Muscle of leg (tissue), 3 donors: ENCODE measurements at regions not wholly inside any gene's neighbourhood (a gene's known extent, or its start where the extent isn't known, plus 50 kb on each side); places are given as distances from the start of the nearest gene placed in this dataset.

Experiments
- DNase-seq: peaks from one replicate; pipeline ENCODE4 v3.0.0; 2013
- H3K27ac ChIP-seq: one replicate; pipeline ENCODE4 v1.5.1; 2013; ENCODE audit warnings: mild to moderate bottlenecking, low read length, control low read depth
- H3K27me3 ChIP-seq: one replicate; pipeline ENCODE4 v1.6.1; 2013; ENCODE audit warnings: low read length; ENCODE audit not compliant: control insufficient read depth, insufficient read depth
- H3K36me3 ChIP-seq: one replicate; pipeline ENCODE4 v1.6.1; 2013; ENCODE audit warnings: low read length; ENCODE audit not compliant: control insufficient read depth, insufficient read depth
- H3K4me1 ChIP-seq: one replicate; pipeline ENCODE4 v1.6.1; 2013; ENCODE audit warnings: low read length; ENCODE audit not compliant: control insufficient read depth, insufficient read depth
- H3K4me3 ChIP-seq: one replicate; pipeline ENCODE4 v1.5.1; 2013; ENCODE audit warnings: low read length, control low read depth
- H3K9me3 ChIP-seq: replicated peaks from 2 replicates; pipeline ENCODE4 v1.6.1; 2013; ENCODE audit warnings: low read depth, low read length; ENCODE audit not compliant: control insufficient read depth
- WGBS: methylation state at CpG from one replicate; pipeline ENCODE4 v1.1.5; 2013; ENCODE audit warnings: missing lambda C conversion rate; ENCODE audit not compliant: insufficient coverage; 5-methylcytosine and 5-hydroxymethylcytosine counted together

DNA sequence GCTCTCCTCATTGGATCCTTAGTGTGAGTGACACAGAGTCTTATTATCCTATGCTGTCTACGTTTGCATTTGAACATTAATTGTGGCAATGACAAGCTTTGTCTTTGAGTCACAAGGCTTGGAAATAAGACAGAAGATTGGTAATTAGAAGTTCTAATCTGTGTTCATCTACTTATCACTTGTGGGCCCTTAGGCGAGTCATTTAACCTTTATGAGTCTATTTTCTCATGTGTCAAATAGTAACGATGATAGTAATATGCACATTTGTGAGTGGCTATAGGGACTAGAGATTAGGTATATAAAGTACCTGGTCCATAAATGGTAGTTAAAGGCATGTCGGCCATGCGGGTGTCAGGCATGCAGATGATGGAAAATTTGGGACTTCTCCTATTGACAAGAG is 105.6 kb upstream of the NABP1 start:
- H3K4me3 ChIP-seq = no peak overlapping the region
- WGBS = 100% methylated on average over 2 of the region's 5 CpGs
- no peak for DNase-seq
- no peaks in the 10 kb centered on the region for H3K9me3 ChIP-seq
- H3K27ac ChIP-seq = no peak overlapping the region
- no peaks in the 10 kb centered on the region for H3K4me1 ChIP-seq
- H3K27me3 ChIP-seq = no peaks in the 10 kb centered on the region
- no peaks in the 10 kb centered on the region for H3K36me3 ChIP-seq

DNA sequence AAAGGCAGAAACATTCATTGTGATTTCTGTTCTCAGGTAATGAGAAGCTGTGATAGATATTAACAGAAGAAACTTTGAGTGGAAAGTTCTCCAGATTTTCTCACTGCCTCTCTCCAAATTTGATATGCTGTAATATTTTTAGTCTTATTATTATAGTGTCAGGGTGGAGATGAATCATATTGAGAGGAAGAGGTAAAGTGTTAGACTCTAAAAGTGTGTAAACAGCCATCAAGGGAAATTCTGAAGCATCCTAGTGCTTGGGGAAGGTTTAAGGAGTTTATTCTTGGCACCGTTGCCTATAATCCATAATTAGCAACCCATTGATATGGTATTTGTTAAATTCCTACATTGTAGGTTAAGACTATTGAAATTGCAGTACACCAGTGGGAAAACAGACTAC is 104.7 kb upstream of the NABP1 start:
- DNase-seq = no peak
- no peak overlapping the region for H3K4me3 ChIP-seq
- H3K36me3 ChIP-seq = no peaks in the 10 kb centered on the region
- H3K9me3 ChIP-seq = no peaks in the 10 kb centered on the region
- no peak overlapping the region for H3K27ac ChIP-seq
- no CpG with 5 or more reads among the region's 1 CpG for WGBS
- no peaks in the 10 kb centered on the region for H3K27me3 ChIP-seq
- no peaks in the 10 kb centered on the region for H3K4me1 ChIP-seq

DNA sequence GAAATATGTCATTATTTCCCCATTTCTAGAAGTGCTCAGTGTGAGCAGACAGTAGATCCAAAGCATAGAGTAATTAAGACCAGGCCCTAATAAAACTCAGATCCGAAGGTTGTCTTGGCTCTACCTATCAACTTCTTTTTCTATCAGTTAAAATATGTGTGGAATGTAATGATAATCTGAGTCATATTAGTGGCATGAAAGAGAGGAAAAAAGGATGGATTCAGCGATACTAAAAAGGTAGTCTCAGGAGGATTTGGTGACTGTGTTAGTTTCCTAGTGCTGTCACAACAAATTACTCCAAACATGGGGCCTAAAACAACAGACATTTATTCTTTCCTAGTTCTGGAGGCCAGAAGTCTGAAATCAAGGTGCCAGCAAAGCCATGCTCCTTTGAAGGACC is 103.7 kb upstream of the NABP1 start:
- WGBS = no CpG with 5 or more reads among the region's 2 CpGs
- H3K27ac ChIP-seq = no peak overlapping the region
- DNase-seq = no peak

DNA sequence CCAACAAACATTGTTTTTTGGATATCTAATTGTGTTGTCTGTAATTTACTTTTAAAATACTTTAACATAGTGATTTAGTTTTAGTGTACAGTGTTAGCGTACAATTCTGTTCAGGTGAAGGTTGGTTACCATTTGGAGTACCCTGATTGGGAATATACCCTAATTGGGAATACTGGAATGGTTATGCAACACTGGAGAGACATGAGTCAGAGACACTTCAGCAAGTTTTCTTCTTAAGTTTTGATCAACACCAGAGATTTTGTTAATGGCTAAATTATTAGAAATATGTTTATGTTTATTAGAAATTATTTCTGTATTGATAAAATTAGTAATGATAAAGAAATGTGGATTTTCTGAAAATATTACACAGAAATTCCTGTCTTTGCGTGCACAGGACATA is 100.3 kb upstream of the NABP1 start:
- H3K27me3 ChIP-seq = no peaks in the 10 kb centered on the region
- H3K36me3 ChIP-seq = no peaks in the 10 kb centered on the region
- DNase-seq = no peak
- no peaks in the 10 kb centered on the region for H3K4me1 ChIP-seq
- no CpG with 5 or more reads among the region's 2 CpGs for WGBS
- H3K4me3 ChIP-seq = no peak overlapping the region
- no peak overlapping the region for H3K27ac ChIP-seq
- H3K9me3 ChIP-seq = no peaks in the 10 kb centered on the region

More for the DNA sequence above, 103.7 kb upstream of the NABP1 start:
- no peak overlapping the region for H3K4me3 ChIP-seq
- no peaks in the 10 kb centered on the region for H3K36me3 ChIP-seq
- H3K9me3 ChIP-seq = no peaks in the 10 kb centered on the region
- H3K4me1 ChIP-seq = no peaks in the 10 kb centered on the region
- H3K27me3 ChIP-seq = no peaks in the 10 kb centered on the region

DNA sequence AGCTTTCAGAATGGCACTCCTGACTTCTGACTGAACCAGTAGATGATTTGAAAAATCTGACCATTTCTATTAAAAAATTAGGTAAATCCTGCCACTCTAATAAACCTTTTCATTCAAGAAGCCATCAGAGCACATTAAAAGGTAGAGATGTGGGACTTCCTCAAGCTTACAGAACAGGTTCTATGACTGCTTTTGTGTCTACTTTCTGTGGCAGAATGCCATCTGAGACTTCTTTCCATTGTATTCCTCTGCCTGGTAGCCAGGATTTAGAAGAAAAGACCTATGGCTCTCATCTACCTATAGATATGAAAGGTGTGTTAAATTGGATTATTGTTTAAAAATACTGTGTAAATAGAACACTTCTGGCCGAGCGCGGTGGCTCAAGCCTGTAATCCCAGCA is 99.9 kb upstream of the NABP1 start:
- H3K9me3 ChIP-seq = no peaks in the 10 kb centered on the region
- 94% methylated on average over 3 of the region's 3 CpGs for WGBS

DNA sequence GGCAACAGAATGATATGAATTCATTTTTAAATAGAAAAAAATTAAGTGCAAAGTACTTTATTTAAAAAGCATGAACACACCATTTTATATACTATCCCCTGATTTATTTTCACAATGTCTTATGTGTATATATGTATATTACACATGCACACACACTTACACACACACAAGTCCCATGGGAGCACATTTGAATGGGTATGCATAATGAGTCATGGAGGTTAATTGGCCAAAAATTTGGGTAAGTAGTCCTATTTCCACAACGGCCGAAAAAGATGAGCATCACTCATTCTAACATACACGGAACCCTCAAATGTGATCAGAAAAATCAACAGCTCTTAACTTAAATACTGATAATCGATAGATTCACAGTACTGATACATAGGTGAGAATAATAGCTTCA is 97.4 kb upstream of the NABP1 start:
- no peak for DNase-seq
- no peaks in the 10 kb centered on the region for H3K27me3 ChIP-seq
- no peak overlapping the region for H3K4me3 ChIP-seq
- H3K27ac ChIP-seq = no peak overlapping the region
- no peaks in the 10 kb centered on the region for H3K36me3 ChIP-seq
- no peaks in the 10 kb centered on the region for H3K4me1 ChIP-seq
- no peaks in the 10 kb centered on the region for H3K9me3 ChIP-seq
- WGBS = no CpG with 5 or more reads among the region's 4 CpGs

More for the DNA sequence above, 99.9 kb upstream of the NABP1 start:
- Histone ChIP-seq H3K27me3 (no peaks in the 10 kb centered on the region), H3K4me1 (no peaks in the 10 kb centered on the region), H3K36me3 (no peaks in the 10 kb centered on the region), H3K27ac (no peak overlapping the region), H3K4me3 (no peak overlapping the region)
- DNase-seq = no peak

DNA sequence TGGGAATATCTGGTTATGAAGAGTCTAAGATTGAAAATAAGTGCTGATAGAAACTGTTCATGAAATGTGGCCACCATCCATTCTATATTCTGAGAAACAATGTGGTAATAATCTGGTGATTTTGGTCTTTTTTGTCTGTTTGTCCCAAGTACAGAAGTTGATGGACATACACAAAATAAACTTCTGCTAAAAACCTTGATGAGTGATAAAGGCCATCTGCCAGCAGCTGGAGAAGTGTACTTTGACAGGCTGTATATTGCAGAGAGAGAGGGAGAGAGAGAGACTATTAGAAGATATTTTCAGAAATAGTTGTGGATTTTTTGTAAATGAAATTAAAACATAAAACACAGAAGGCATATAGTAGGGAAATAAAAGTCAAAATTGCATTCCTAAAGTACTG is 96.9 kb upstream of the NABP1 start:
- Histone ChIP-seq H3K9me3 (no peaks in the 10 kb centered on the region), H3K36me3 (no peaks in the 10 kb centered on the region), H3K4me3 (no peak overlapping the region), H3K27ac (no peak overlapping the region), H3K4me1 (no peaks in the 10 kb centered on the region), H3K27me3 (no peaks in the 10 kb centered on the region)
- DNase-seq = no peak

DNA sequence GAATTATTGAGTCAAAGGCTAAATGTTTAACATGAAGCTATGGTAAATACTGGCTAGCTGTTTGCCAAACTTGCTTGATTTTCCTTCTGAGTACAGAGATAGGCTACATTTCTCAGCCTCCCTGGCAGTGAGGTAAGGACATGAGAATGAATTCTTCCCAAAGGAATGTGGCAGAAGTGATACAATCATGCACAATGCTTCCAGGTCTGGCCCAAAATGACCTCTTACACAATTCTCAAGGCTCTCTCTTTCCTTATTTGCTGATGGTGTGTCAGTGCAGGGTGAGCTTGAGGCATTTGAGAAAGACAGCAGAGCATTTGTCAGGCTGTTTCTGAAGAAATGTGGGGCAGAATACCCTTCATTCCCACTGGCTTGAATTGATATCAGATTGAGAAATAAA is 95.6 kb upstream of the NABP1 start:
- Histone ChIP-seq H3K9me3 (no peaks in the 10 kb centered on the region), H3K27ac (no peak overlapping the region), H3K4me1 (no peaks in the 10 kb centered on the region), H3K36me3 (no peaks in the 10 kb centered on the region), H3K27me3 (no peaks in the 10 kb centered on the region), H3K4me3 (no peak overlapping the region)
- DNase-seq = no peak

DNA sequence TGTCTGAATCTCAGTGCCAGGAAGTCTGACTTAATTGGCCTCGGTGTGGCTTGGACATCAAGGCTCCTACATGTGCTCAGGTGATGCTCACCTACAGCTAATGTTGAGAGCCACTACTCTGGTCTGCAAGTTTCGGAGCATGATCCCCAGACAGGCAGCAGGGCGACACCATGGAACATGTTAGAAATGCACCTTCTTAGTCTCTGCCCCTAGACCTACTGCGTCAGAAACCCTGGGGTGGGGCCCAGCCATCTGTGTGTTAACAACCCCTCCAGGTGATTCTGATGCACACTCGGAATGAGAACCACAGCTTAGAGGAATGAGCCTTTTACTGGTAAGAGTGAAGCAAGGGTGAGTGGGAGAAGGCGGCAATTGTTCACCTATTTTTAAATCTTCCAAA is 86.9 kb upstream of the NABP1 start:
- no peaks in the 10 kb centered on the region for H3K36me3 ChIP-seq
- H3K27me3 ChIP-seq = no peaks in the 10 kb centered on the region
- no peaks in the 10 kb centered on the region for H3K4me1 ChIP-seq
- DNase-seq = no peak
- WGBS = 89% methylated on average over 5 of the region's 6 CpGs
- no peak overlapping the region for H3K4me3 ChIP-seq
- H3K27ac ChIP-seq = no peak overlapping the region
- H3K9me3 ChIP-seq = peaks cover 5% of the 10 kb centered on the region

DNA sequence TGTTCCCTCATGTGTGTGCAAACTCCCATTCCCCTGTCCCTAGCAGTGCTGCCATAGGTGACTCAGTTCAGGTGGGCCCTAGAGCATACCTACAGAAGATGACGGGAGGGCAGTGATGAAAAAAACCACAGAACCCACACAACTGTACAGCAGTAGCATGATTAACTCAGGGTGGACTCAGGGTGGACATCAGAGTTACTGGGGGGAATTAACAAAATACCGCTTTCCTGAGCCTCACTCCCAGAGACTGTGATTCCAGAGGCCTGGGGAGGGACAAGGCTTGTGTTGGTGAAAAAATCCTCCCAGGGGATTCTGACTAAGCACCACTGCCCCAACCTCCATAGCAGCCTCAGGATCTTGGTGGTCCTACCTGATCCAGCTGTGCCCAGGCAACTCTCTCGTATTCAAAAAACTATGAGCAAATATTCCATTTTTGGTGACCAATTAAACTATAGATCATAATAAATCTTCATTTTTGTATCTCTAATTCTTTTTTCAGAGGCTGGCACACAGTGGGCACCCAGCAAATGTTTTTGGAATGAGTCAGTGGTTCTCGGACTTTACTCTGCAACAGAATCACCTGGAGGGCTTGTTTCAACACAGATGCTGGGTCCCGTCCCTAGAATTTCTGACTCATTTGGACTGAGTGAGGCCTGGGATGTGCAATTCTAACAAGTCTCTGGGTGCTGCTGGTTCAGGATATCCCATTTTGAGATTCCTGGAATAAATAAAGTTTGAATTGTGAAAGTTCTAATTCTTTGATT is 84.1 kb upstream of the NABP1 start:
- H3K27ac ChIP-seq = no peak overlapping the region
- H3K27me3 ChIP-seq = no peaks in the 10 kb centered on the region
- WGBS = 94% methylated on average over 2 of the region's 5 CpGs

DNA sequence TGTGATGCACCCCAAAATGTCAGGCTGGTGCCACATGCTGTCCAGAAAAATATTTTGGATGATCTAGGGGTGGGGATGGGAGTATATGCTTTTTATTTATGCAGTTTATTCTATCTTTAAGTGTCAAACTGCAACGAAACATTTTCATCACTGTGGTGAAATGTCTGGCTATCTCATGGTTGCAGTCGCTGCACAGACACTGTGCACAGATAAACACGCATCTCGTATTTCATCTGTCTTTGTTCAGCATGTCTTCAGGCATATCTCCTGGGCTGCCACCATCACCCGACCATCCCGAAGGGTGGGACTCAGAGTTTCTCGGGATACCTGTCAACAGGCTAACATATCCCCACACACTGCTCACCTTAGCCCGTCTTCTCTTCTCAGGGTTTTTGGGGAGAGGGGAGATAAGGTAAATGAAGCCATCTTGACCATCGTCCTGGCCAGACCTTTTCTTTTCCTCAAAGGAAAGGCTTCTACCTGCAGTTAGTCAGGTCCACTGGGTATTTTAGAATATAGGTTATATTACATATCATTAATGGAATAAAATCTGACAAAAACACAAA is 80.7 kb upstream of the NABP1 start:
- Histone ChIP-seq H3K9me3 (peaks cover under 1% of the 10 kb centered on the region), H3K4me1 (no peaks in the 10 kb centered on the region), H3K4me3 (no peak overlapping the region), H3K36me3 (no peaks in the 10 kb centered on the region), H3K27ac (no peak overlapping the region), H3K27me3 (no peaks in the 10 kb centered on the region)
- DNase-seq = no peak
- 80% methylated on average over 2 of the region's 9 CpGs for WGBS

More for the DNA sequence above, 84.1 kb upstream of the NABP1 start:
- no peak for DNase-seq
- Histone ChIP-seq H3K4me3 (no peak overlapping the region), H3K36me3 (no peaks in the 10 kb centered on the region), H3K9me3 (peaks cover 5% of the 10 kb centered on the region), H3K4me1 (no peaks in the 10 kb centered on the region)
